ENCODE measurements at regions not wholly inside any gene's neighbourhood (a gene's known extent, or its start where the extent isn't known, plus 50 kb on each side); places are given as distances from the start of the nearest gene placed in this dataset.

GRCh38 chr12:77204083-77204482 lies 138.7 kb upstream of the E2F7 start:
- DNase-seq: no peak

- DNase-seq: no peak
Measured at GRCh38 chr12:77202457-77203060, 137.2 kb upstream of the E2F7 start.

- DNase-seq: no peak
Measured at GRCh38 chr12:77189901-77190416, 124.6 kb upstream of the E2F7 start.

- no peak for DNase-seq
Measured at GRCh38 chr12:77189458-77189857, 124.1 kb upstream of the E2F7 start.

- DNase-seq: no peak
Measured at GRCh38 chr12:77179515-77179914, 114.1 kb upstream of the E2F7 start.

- no peak for DNase-seq
Measured at GRCh38 chr12:77167801-77168200, 102.4 kb upstream of the E2F7 start.

GRCh38 chr12:77166696-77167095 lies 101.3 kb upstream of the E2F7 start:
- no peak for DNase-seq

- no peak for DNase-seq
Measured at GRCh38 chr12:77163074-77164038, 98.0 kb upstream of the E2F7 start.

- no peak for DNase-seq
Measured at GRCh38 chr12:77161944-77162343, 96.6 kb upstream of the E2F7 start.

GRCh38 chr12:77160931-77161330 lies 95.6 kb upstream of the E2F7 start:
- no peak for DNase-seq

- no peak for DNase-seq
Measured at GRCh38 chr12:77153706-77154105, 88.3 kb upstream of the E2F7 start.

- peak; percentile 6 for DNase-seq
Measured at GRCh38 chr12:77152623-77153193, 87.3 kb upstream of the E2F7 start.

GRCh38 chr12:77151030-77151429 lies 85.7 kb upstream of the E2F7 start:
- DNase-seq: no peak

GRCh38 chr12:77133566-77133965 lies 68.2 kb upstream of the E2F7 start:
- peak; percentile 3 for DNase-seq

GRCh38 chr12:77131977-77132490 lies 66.7 kb upstream of the E2F7 start:
- no peak for DNase-seq

- DNase-seq: no peak
Measured at GRCh38 chr12:77130193-77130592, 64.8 kb upstream of the E2F7 start.

- no peak for DNase-seq
Measured at GRCh38 chr12:77124767-77125166, 59.4 kb upstream of the E2F7 start.

GRCh38 chr12:77122661-77123060 lies 57.3 kb upstream of the E2F7 start:
- DNase-seq: no peak

- no peak for DNase-seq
Measured at GRCh38 chr12:77122236-77122635, 56.9 kb upstream of the E2F7 start.

- no peak for DNase-seq
Measured at GRCh38 chr12:77120156-77121085, 55.1 kb upstream of the E2F7 start.

GRCh38 chr12:77118696-77119095 lies 53.3 kb upstream of the E2F7 start:
- DNase-seq: no peak

- no peak for DNase-seq
Measured at GRCh38 chr12:77116277-77116676, 50.9 kb upstream of the E2F7 start.
